ENCODE measurements at regions not wholly inside any gene's neighbourhood (a gene's known extent, or its start where the extent isn't known, plus 50 kb on each side); places are given as distances from the start of the nearest gene placed in this dataset.
"Not testable (repeated sequence)": the region's sequence is repeated elsewhere in the genome, so short reads cannot be mapped to it uniquely, and the experiment has no call there.

DNA sequence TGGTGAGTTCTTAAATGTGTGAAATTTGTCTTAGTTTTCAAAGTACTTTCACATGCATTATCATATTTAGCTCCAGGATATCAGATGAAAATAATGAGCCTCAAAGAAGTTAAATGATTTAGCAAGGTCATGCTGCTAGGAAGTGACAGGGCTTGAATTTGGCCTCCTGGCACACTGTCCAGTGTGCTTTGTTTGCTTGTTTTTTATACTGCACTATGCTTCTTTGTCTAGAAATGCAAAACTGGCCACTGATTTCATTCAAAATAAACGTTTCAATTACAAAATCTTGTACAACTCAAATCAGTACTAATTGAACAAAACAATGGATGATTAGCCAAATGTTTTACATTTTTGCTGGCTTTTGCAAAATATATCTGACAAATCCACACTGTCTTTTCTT is 583.3 kb upstream of the CBLB start:
- H3K27ac ChIP-seq (ENCODE audit: low read depth, low read length): no peak overlapping the region
- peaks cover 4% of the 10 kb centered on the region; the same call in 1 of the 2 replicates for H3K9me3 ChIP-seq (ENCODE audit: control insufficient read depth, insufficient read depth, low read depth, low read length)
- no peak overlapping the region for H3K9ac ChIP-seq (ENCODE audit: low read length)
- H3K4me1 ChIP-seq (ENCODE audit: control insufficient read depth, insufficient read depth, low read length): peaks cover under 1% of the 10 kb centered on the region; the same call in 1 of the 2 replicates
- no peak overlapping the region for H3K4me3 ChIP-seq (ENCODE audit: low read depth, low read length)
- no peaks in the 10 kb centered on the region for H3K27me3 ChIP-seq (ENCODE audit: control insufficient read depth, insufficient read depth, low read length)
- H3K36me3 ChIP-seq (ENCODE audit: control insufficient read depth, insufficient read depth, low read length): no peaks in the 10 kb centered on the region

DNA sequence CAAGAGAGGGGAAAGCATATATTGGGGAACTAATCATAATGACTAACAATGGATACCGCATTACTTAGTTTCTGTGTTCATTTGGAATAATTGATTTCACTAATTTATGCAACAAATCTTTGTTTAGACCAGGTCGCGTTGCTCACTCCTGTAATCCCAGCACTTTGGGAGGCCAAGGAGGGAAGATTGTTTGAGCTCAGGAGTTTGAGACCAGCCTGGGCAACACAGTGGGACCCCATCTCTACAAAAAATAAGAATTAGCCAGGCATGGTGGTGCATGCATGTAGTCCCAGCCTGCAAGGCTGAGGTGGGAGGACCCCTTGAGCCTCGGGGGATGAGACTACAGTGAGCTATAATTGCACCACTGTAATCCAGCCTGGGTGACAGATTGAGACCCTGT is 585.7 kb upstream of the CBLB start:
- Histone ChIP-seq H3K36me3 (ENCODE audit: control insufficient read depth, insufficient read depth, low read length) (no peaks in the 10 kb centered on the region), H3K9me3 (ENCODE audit: control insufficient read depth, insufficient read depth, low read depth, low read length) (no peaks in the 10 kb centered on the region), H3K27ac (ENCODE audit: low read depth, low read length) (no peak overlapping the region), H3K9ac (ENCODE audit: low read length) (no peak overlapping the region), H3K27me3 (ENCODE audit: control insufficient read depth, insufficient read depth, low read length) (no peaks in the 10 kb centered on the region), H3K4me1 (ENCODE audit: control insufficient read depth, insufficient read depth, low read length) (peaks cover 4% of the 10 kb centered on the region; the same call in 1 of the 2 replicates), H3K4me3 (ENCODE audit: low read depth, low read length) (no peak overlapping the region)

DNA sequence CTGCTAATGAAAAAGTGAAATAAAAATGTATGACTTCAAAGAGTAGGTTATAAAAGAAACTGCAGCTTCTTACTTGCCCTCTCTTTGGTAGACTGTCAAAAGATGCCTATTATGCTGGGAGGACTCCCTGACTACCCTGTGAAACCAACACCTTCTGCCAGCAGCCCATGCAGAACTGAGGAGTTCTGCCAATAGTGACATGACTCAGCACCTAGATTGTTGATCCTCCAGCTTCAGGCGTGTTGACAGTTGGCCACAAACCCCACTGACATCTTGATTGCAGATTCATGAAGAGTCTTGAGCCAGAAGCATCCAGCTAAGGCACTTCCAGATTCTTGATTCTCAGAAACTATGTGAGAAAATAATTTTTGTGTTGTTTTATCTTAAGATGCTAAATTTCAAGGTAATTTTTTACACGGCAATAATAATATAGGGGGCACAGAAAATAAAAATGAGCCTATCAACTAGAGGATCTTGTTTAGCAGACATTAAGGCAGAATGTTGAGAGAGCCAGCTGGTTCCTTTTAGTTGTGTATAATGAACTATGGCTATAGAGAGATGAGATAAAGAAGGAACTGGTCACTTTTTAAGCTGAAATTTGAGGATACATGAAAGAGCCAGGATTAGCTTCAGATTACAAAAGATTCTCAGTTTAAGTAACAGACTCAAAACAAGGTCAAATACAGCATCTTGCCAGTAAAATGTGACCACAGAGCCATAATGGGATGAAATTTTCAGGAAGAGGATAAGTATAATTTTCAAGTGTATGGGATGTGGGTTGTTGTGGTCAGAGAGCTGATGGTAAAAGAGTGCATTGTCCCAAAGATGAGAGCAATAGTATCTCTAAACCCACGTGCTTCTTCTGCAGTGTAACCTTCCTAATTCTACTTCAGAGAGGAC is 588.7 kb upstream of the CBLB start:
- H3K27ac ChIP-seq (ENCODE audit: low read depth, low read length): no peak overlapping the region

DNA sequence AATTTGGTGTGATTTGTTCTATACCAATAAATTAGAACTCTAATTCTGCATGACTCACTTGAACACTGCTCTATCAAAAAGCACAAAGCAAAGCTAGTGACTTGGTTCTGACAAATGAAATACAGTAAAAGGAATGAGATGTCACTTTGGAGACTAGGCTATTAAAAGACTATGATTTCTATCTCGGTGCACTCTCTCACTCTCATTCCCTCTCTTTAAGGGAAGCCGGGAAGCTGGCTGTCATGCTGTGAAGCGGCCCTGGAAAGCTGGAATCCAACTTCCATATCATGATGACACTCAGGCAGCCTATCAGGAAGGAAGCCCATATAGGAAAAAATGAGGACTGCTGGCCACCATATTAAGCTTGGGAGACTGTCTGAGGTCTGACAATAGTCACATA is 590.1 kb upstream of the CBLB start:
- Histone ChIP-seq H3K4me1 (ENCODE audit: control insufficient read depth, insufficient read depth, low read length) (peaks cover 4% of the 10 kb centered on the region; the same call in 1 of the 2 replicates), H3K27ac (ENCODE audit: low read depth, low read length) (no peak overlapping the region), H3K9me3 (ENCODE audit: control insufficient read depth, insufficient read depth, low read depth, low read length) (no peaks in the 10 kb centered on the region), H3K9ac (ENCODE audit: low read length) (no peak overlapping the region), H3K4me3 (ENCODE audit: low read depth, low read length) (no peak overlapping the region), H3K36me3 (ENCODE audit: control insufficient read depth, insufficient read depth, low read length) (no peaks in the 10 kb centered on the region), H3K27me3 (ENCODE audit: control insufficient read depth, insufficient read depth, low read length) (no peaks in the 10 kb centered on the region)

More for the DNA sequence above, 588.7 kb upstream of the CBLB start:
- H3K36me3 ChIP-seq (ENCODE audit: control insufficient read depth, insufficient read depth, low read length): no peaks in the 10 kb centered on the region
- H3K9me3 ChIP-seq (ENCODE audit: control insufficient read depth, insufficient read depth, low read depth, low read length): no peaks in the 10 kb centered on the region
- peaks cover 4% of the 10 kb centered on the region; the same call in 1 of the 2 replicates for H3K4me1 ChIP-seq (ENCODE audit: control insufficient read depth, insufficient read depth, low read length)
- no peaks in the 10 kb centered on the region for H3K27me3 ChIP-seq (ENCODE audit: control insufficient read depth, insufficient read depth, low read length)
- H3K4me3 ChIP-seq (ENCODE audit: low read depth, low read length): no peak overlapping the region
- H3K9ac ChIP-seq (ENCODE audit: low read length): no peak overlapping the region

DNA sequence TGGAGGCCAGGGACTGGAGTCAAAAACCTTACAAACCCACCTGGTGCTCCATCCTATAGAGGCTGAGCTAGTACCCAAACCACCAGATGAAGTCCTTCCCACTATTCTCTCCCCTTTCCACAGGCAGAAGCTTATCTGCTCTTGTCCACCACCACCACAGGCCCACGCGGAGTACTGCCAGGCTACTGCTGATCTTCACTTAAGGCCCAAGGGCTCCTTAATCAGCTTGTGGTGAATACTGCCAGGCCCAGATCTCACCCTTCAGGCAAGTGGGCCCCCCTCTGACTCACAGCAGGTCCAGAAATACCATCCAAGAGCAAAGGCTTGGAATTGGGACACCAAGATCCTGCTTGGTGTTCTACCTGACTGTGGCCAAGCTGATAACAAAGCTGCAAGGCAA is 598.1 kb upstream of the CBLB start:
- H3K36me3 ChIP-seq (ENCODE audit: control insufficient read depth, insufficient read depth, low read length): no peaks in the 10 kb centered on the region
- no peak overlapping the region for H3K9ac ChIP-seq (ENCODE audit: low read length)
- peaks cover 5% of the 10 kb centered on the region; the same call in 1 of the 2 replicates for H3K9me3 ChIP-seq (ENCODE audit: control insufficient read depth, insufficient read depth, low read depth, low read length)
- H3K4me1 ChIP-seq (ENCODE audit: control insufficient read depth, insufficient read depth, low read length): no peaks in the 10 kb centered on the region
- H3K27me3 ChIP-seq (ENCODE audit: control insufficient read depth, insufficient read depth, low read length): no peaks in the 10 kb centered on the region
- no peak overlapping the region for H3K4me3 ChIP-seq (ENCODE audit: low read depth, low read length)
- H3K27ac ChIP-seq (ENCODE audit: low read depth, low read length): no peak overlapping the region

DNA sequence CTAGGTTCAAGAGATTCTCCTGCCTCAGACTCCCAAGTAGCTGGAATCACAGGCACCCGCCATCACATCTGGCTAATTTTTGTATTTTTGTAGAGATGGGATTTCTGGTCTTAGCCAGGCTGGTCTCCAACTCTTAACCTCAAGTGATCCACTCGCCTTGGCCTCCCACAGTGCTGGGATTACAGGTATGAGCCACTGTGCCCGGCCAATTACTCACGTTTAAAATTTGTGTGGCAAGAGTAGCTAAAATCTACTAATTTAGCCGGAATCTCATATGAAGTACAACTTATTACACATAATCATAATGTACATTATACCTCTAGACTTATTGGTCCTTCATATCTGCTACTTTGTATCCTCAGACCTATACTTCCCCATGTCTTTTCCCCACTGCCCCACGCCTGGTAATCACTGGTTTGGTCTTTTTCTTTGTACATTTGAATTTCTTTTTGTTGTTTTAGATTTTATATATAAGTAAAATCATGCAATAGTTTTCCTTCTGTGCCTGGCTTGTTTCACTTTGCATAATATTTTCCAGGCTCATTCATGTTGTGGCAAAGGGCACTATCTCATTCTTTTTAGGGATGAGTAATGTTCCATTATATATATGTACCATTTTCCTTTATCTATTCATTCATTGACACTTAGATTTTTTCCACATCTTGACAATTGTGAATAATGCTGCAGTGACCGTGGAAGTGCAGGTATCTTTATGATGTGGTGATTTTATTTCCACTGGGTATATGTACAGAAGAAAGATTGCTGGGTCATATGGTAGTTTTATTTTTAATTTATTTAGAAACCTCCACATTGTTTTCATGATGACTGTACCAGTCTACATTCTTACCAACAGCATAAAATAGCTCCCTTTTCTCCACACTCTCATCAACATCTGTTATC is 605.0 kb upstream of the CBLB start:
- peaks cover 5% of the 10 kb centered on the region; the same call in 1 of the 2 replicates for H3K9me3 ChIP-seq (ENCODE audit: control insufficient read depth, insufficient read depth, low read depth, low read length)

DNA sequence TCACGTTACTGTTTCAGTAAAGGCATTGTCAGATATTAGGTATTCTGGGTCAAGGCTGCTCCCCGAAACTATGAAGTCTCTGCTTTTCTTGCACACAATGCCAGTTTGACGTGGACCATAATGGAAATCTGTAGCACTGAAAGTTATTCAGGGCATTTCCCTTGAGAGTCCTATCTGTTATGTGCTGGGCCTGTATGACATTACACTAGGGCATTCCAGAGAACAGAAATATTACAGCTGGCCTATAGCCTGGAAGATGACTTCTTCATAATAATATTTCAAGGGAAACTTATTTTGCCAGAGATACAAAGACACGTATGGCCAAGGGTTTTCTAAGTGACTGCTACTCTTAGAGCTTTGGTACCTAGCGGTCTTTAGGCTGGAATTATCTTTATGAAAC is 613.6 kb upstream of the CBLB start:
- Histone ChIP-seq H3K4me3 (ENCODE audit: low read depth, low read length) (no peak overlapping the region), H3K4me1 (ENCODE audit: control insufficient read depth, insufficient read depth, low read length) (peaks cover 5% of the 10 kb centered on the region; the same call in 1 of the 2 replicates), H3K36me3 (ENCODE audit: control insufficient read depth, insufficient read depth, low read length) (no peaks in the 10 kb centered on the region), H3K27me3 (ENCODE audit: control insufficient read depth, insufficient read depth, low read length) (no peaks in the 10 kb centered on the region), H3K9ac (ENCODE audit: low read length) (no peak overlapping the region), H3K9me3 (ENCODE audit: control insufficient read depth, insufficient read depth, low read depth, low read length) (no peaks in the 10 kb centered on the region), H3K27ac (ENCODE audit: low read depth, low read length) (no peak overlapping the region)

More for the DNA sequence above, 605.0 kb upstream of the CBLB start:
- Histone ChIP-seq H3K27me3 (ENCODE audit: control insufficient read depth, insufficient read depth, low read length) (no peaks in the 10 kb centered on the region), H3K27ac (ENCODE audit: low read depth, low read length) (no peak overlapping the region), H3K9ac (ENCODE audit: low read length) (no peak overlapping the region), H3K36me3 (ENCODE audit: control insufficient read depth, insufficient read depth, low read length) (no peaks in the 10 kb centered on the region), H3K4me1 (ENCODE audit: control insufficient read depth, insufficient read depth, low read length) (no peaks in the 10 kb centered on the region), H3K4me3 (ENCODE audit: low read depth, low read length) (no peak overlapping the region)

DNA sequence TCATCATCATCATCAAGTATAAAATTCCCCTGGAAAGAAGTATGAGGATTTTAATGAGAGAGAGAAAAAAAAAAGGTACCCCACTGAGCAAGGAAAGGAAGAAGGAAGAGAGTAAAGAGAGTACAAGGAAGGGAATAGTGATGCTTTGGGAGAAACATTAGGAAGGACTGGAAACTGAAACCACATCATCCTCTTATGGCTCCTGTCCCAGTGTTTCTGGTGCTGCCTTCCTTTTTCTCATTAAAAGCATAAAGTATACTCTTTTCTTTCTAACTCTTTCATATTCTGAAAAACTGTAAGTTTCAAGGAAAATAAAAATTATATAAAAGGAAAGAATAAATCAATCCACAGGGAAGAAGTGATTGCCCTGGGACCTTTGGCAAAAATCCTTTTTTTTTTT is 616.4 kb upstream of the CBLB start:
- Histone ChIP-seq H3K4me1 (ENCODE audit: control insufficient read depth, insufficient read depth, low read length) (peaks cover 5% of the 10 kb centered on the region; the same call in 1 of the 2 replicates), H3K27me3 (ENCODE audit: control insufficient read depth, insufficient read depth, low read length) (no peaks in the 10 kb centered on the region), H3K27ac (ENCODE audit: low read depth, low read length) (no peak overlapping the region), H3K36me3 (ENCODE audit: control insufficient read depth, insufficient read depth, low read length) (no peaks in the 10 kb centered on the region), H3K9me3 (ENCODE audit: control insufficient read depth, insufficient read depth, low read depth, low read length) (no peaks in the 10 kb centered on the region), H3K4me3 (ENCODE audit: low read depth, low read length) (no peak overlapping the region), H3K9ac (ENCODE audit: low read length) (no peak overlapping the region)

DNA sequence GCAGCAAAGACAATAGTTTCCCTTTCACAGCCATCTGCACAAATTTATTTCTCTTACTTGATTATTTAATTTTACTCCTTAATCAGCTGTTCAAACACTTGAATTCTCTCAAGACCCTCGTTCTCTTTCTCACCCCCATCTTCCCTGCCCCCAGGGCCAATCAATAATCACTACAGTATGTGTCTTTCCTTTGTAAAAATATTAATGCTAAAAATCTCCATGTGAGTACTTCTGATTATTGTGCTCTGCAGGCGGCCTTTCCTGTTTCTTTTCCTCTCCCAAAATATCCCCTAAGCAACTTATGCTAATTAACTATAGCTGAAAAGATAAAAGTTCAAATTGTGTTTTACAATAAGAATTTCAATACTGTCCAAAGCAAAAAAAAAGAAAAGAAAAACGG is 617.0 kb upstream of the CBLB start:
- Histone ChIP-seq H3K27ac (ENCODE audit: low read depth, low read length) (no peak overlapping the region), H3K36me3 (ENCODE audit: control insufficient read depth, insufficient read depth, low read length) (no peaks in the 10 kb centered on the region), H3K9ac (ENCODE audit: low read length) (no peak overlapping the region), H3K4me3 (ENCODE audit: low read depth, low read length) (no peak overlapping the region), H3K9me3 (ENCODE audit: control insufficient read depth, insufficient read depth, low read depth, low read length) (no peaks in the 10 kb centered on the region), H3K4me1 (ENCODE audit: control insufficient read depth, insufficient read depth, low read length) (peaks cover 5% of the 10 kb centered on the region; the same call in 1 of the 2 replicates), H3K27me3 (ENCODE audit: control insufficient read depth, insufficient read depth, low read length) (no peaks in the 10 kb centered on the region)

DNA sequence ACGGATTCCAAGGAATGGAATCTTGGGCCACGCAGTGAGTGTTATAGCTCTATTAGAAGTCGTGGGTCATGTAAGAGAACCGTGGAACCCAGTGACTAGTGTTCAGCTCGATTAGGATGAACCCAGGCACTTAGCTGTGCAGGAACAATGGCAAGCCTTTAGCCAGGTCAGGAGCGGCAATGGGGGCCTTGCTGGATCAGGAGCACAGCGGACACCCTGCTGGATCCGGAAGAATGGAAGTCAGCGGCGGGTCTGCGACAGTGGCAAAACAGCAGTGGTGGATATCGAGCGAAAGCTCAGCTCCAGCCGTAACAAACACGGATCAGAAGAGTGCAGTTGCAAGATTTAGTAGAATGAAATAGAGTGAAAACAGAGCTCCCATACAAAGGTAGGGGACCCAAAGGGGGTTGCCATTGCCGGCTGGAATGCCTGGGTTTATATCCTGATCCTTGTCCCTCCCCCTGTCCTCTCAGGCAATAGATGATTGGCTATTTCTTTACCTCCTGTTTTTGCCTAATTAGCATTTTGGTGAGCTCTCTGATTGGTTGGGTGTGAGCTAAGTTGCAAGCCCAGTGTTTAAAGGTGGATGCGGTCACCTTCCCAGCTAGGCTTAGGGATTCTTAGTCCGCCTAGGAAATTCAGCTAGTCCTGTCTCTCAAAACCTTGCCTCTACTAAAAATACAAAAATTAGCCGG is 618.3 kb upstream of the CBLB start:
- not testable (repeated sequence) for H3K27me3 ChIP-seq (ENCODE audit: control insufficient read depth, insufficient read depth, low read length); H3K4me1 ChIP-seq (ENCODE audit: control insufficient read depth, insufficient read depth, low read length); H3K36me3 ChIP-seq (ENCODE audit: control insufficient read depth, insufficient read depth, low read length); H3K9me3 ChIP-seq (ENCODE audit: control insufficient read depth, insufficient read depth, low read depth, low read length); H3K4me3 ChIP-seq (ENCODE audit: low read depth, low read length); H3K9ac ChIP-seq (ENCODE audit: low read length); H3K27ac ChIP-seq (ENCODE audit: low read depth, low read length)

All from HUES6 (cell line).